ENCODE measurements at regions not wholly inside any gene's neighbourhood (a gene's known extent, or its start where the extent isn't known, plus 50 kb on each side); places are given as distances from the start of the nearest gene placed in this dataset.

DNA sequence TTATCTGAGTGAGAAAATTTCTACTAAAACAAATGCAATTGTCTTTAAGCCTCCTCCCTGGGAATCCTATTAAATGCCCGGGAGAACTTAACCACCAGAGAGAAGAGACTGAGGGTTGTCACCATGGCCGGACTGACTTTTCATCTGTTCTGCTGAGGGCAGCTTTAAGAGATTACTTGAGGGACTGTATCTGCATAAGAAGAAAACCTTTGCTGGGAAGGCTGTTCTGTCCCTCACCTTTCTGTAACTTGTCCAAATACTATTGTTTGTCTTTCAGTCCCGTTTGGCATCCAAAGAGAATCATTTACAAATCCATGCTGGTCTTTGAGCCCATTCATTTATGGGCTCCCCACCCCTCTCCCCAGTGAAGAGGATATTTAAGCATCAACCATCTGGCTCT, 306.3 kb upstream of the FLRT2 start:
- TF ChIP-seq POLR2AphosphoS5 (IDR thresholded peaks at IDR 0.05; ENCODE audit: low read depth, low read length), result no peak
- TF ChIP-seq POLR2A (IDR thresholded peaks at IDR 0.05; ENCODE audit: low read depth, low read length), result no peak
- no peak for TF ChIP-seq TAF1 (IDR thresholded peaks at IDR 0.05; ENCODE audit: low read depth, low read length)

All from GM12891 (cell line).